GM19023 (cell line): ENCODE measurements at regions not wholly inside any gene's neighbourhood (a gene's known extent, or its start where the extent isn't known, plus 50 kb on each side); places are given as distances from the start of the nearest gene placed in this dataset.
"Not testable (repeated sequence)": the region's sequence is repeated elsewhere in the genome, so short reads cannot be mapped to it uniquely, and the experiment has no call there.

ENCODE experiments used
- ATAC-seq: cut with Tn5 transposase; IDR thresholded peaks from one replicate; pipeline ENCODE4 v1.9.1; 2021; ENCODE audit warnings: mild to moderate bottlenecking, moderate library complexity; ENCODE audit not compliant: unreplicated experiment

GRCh38 chr7:76736724-76737123, 109.6 kb upstream of the POMZP3 start:
- ATAC-seq = not testable (repeated sequence)

- ATAC-seq = not testable (repeated sequence)
These were observed 109.0 kb upstream of the POMZP3 start for GRCh38 chr7:76736091-76736490.

GRCh38 chr7:76735668-76736067, 108.6 kb upstream of the POMZP3 start:
- not testable (repeated sequence) for ATAC-seq

- ATAC-seq = not testable (repeated sequence)
These were observed 101.5 kb upstream of the POMZP3 start for GRCh38 chr7:76728571-76728974.

- not testable (repeated sequence) for ATAC-seq
These were observed 96.8 kb upstream of the POMZP3 start for GRCh38 chr7:76723928-76724327.

GRCh38 chr7:76716551-76716950, 89.5 kb upstream of the POMZP3 start:
- not testable (repeated sequence) for ATAC-seq

GRCh38 chr7:76712926-76713325, 85.8 kb upstream of the POMZP3 start:
- ATAC-seq = not testable (repeated sequence)

- ATAC-seq = not testable (repeated sequence)
These were observed 84.6 kb upstream of the POMZP3 start for GRCh38 chr7:76711648-76712047.

- not testable (repeated sequence) for ATAC-seq
These were observed 82.6 kb upstream of the POMZP3 start for GRCh38 chr7:76709703-76710102.

GRCh38 chr7:76708446-76708845, 81.4 kb upstream of the POMZP3 start:
- ATAC-seq = not testable (repeated sequence)

- not testable (repeated sequence) for ATAC-seq
These were observed 76.7 kb upstream of the POMZP3 start for GRCh38 chr7:76703815-76704214.

GRCh38 chr7:76686277-76686676, 59.2 kb upstream of the POMZP3 start:
- ATAC-seq = not testable (repeated sequence)

GRCh38 chr7:76684737-76685136, 57.7 kb upstream of the POMZP3 start:
- ATAC-seq = not testable (repeated sequence)

- not testable (repeated sequence) for ATAC-seq
These were observed 56.6 kb upstream of the POMZP3 start for GRCh38 chr7:76683631-76684030.

- not testable (repeated sequence) for ATAC-seq
These were observed 54.7 kb upstream of the POMZP3 start for GRCh38 chr7:76681810-76682209.

- ATAC-seq = not testable (repeated sequence)
These were observed 52.1 kb upstream of the POMZP3 start for GRCh38 chr7:76679174-76679573.

- ATAC-seq = not testable (repeated sequence)
These were observed 51.4 kb upstream of the POMZP3 start for GRCh38 chr7:76678500-76678899.

GRCh38 chr7:76676890-76677289, 49.8 kb upstream of the POMZP3 start:
- ATAC-seq = not testable (repeated sequence)
